Stimulated activated CD4-positive, alpha-beta T cell treated with anti-CD3 and anti-CD28 coated beads, Interleukin-15, amount 100 ng/mL, for 1 hour (primary cell): ENCODE measurements at regions not wholly inside any gene's neighbourhood (a gene's known extent, or its start where the extent isn't known, plus 50 kb on each side); places are given as distances from the start of the nearest gene placed in this dataset.

Experiments used
- DNase-seq, 2 donors: peaks; one replicate each; pipeline ENCODE4 v3.0.0-alpha.2; 2020; ENCODE audit warnings: low read depth in 1 of 2, low spot score in 1 of 2

- DNase-seq: no peak
Measured at GRCh38 chr4:129645461-129645860, 549.5 kb downstream of the C4orf33 start.

- no peak for DNase-seq
Measured at GRCh38 chr4:129668092-129668491, 572.1 kb downstream of the C4orf33 start.

GRCh38 chr4:129672941-129673340, 577.0 kb downstream of the C4orf33 start:
- no peak for DNase-seq

GRCh38 chr4:129675036-129675435, 579.1 kb downstream of the C4orf33 start:
- DNase-seq: no peak

GRCh38 chr4:129676934-129677333, 581.0 kb downstream of the C4orf33 start:
- no peak for DNase-seq

- no peak for DNase-seq
Measured at GRCh38 chr4:129682586-129682985, 586.6 kb downstream of the C4orf33 start.

- no peak for DNase-seq
Measured at GRCh38 chr4:129707949-129708348, 612.0 kb downstream of the C4orf33 start.

GRCh38 chr4:129708784-129709183, 612.8 kb downstream of the C4orf33 start:
- DNase-seq: no peak

- no peak for DNase-seq
Measured at GRCh38 chr4:129738175-129738574, 642.2 kb downstream of the C4orf33 start.

GRCh38 chr4:129747756-129748155, 651.8 kb downstream of the C4orf33 start:
- no peak for DNase-seq

- DNase-seq: no peak
Measured at GRCh38 chr4:129748991-129749390, 653.0 kb downstream of the C4orf33 start.

- DNase-seq: no peak
Measured at GRCh38 chr4:129751646-129752045, 655.7 kb downstream of the C4orf33 start.

GRCh38 chr4:129783596-129783995, 687.6 kb downstream of the C4orf33 start:
- no peak for DNase-seq

- DNase-seq: no peak
Measured at GRCh38 chr4:129788486-129788885, 692.5 kb downstream of the C4orf33 start.

GRCh38 chr4:129804461-129804981, 708.6 kb downstream of the C4orf33 start:
- no peak for DNase-seq

GRCh38 chr4:129806986-129807385, 711.0 kb downstream of the C4orf33 start:
- no peak for DNase-seq

- no peak for DNase-seq
Measured at GRCh38 chr4:129808242-129808641, 712.3 kb downstream of the C4orf33 start.

GRCh38 chr4:129821073-129821472, 725.1 kb downstream of the C4orf33 start:
- no peak for DNase-seq

- DNase-seq: no peak
Measured at GRCh38 chr4:129821963-129822362, 726.0 kb downstream of the C4orf33 start.

GRCh38 chr4:129822701-129823100, 726.7 kb downstream of the C4orf33 start:
- DNase-seq: no peak

GRCh38 chr4:129823105-129823504, 727.2 kb downstream of the C4orf33 start:
- DNase-seq: no peak

- no peak for DNase-seq
Measured at GRCh38 chr4:129829373-129829772, 733.4 kb downstream of the C4orf33 start.

GRCh38 chr4:129839687-129840086, 743.7 kb downstream of the C4orf33 start:
- no peak for DNase-seq

GRCh38 chr4:129842096-129842495, 746.1 kb downstream of the C4orf33 start:
- DNase-seq: no peak
